Fibroblast of mammary gland (primary cell): ENCODE measurements at regions not wholly inside any gene's neighbourhood (a gene's known extent, or its start where the extent isn't known, plus 50 kb on each side); places are given as distances from the start of the nearest gene placed in this dataset.

ENCODE experiments used
- DNase-seq: peaks from one replicate; pipeline ENCODE4 v3.0.0-alpha.2; 2010; ENCODE audit warnings: low read depth
- H3K4me3 ChIP-seq: 2 replicates; pipeline ENCODE4 v1.5.1; 2011; ENCODE audit warnings: low read depth, mild to moderate bottlenecking, low read length, moderate library complexity; ENCODE audit not compliant: control insufficient read depth
- CTCF ChIP-seq: conservative IDR thresholded peaks from 2 replicates; pipeline ENCODE4 v1.5.1; 2011; ENCODE audit warnings: low read depth, low read length, inconsistent platforms; ENCODE audit not compliant: control insufficient read depth, insufficient read depth

- TF ChIP-seq CTCF = no peak
- DNase-seq = no peak
Measured at GRCh38 chr5:93048858-93049257, 532.2 kb downstream of the NR2F1-AS1 start.

GRCh38 chr5:93044859-93045666 lies 536.0 kb downstream of the NR2F1-AS1 start:
- TF ChIP-seq CTCF = no peak
- no peak for DNase-seq
- H3K4me3 ChIP-seq = no peak overlapping the region

More at GRCh38 chr5:93048858-93049257, 532.2 kb downstream of the NR2F1-AS1 start:
- no peak overlapping the region for H3K4me3 ChIP-seq

GRCh38 chr5:93039888-93040287 lies 541.1 kb downstream of the NR2F1-AS1 start:
- TF ChIP-seq CTCF = no peak
- no peak for DNase-seq
- no peak overlapping the region for H3K4me3 ChIP-seq

- DNase-seq = no peak
- no peak for TF ChIP-seq CTCF
- H3K4me3 ChIP-seq = no peak overlapping the region
Measured at GRCh38 chr5:93034621-93035590, 546.1 kb downstream of the NR2F1-AS1 start.

GRCh38 chr5:93022796-93023447 lies 558.1 kb downstream of the NR2F1-AS1 start:
- TF ChIP-seq CTCF = no peak
- DNase-seq = no peak
- H3K4me3 ChIP-seq = no peak overlapping the region

GRCh38 chr5:93022211-93022610 lies 558.8 kb downstream of the NR2F1-AS1 start:
- no peak for TF ChIP-seq CTCF

More at GRCh38 chr5:93022211-93022610, 558.8 kb downstream of the NR2F1-AS1 start:
- no peak overlapping the region for H3K4me3 ChIP-seq
- no peak for DNase-seq
